SK-N-SH (cell line): ENCODE measurements at regions not wholly inside any gene's neighbourhood (a gene's known extent, or its start where the extent isn't known, plus 50 kb on each side); places are given as distances from the start of the nearest gene placed in this dataset.

Experiments used
- CTCF ChIA-PET: fragments of 300-600, 350-600 bp; formaldehyde crosslinking; extraction: SDS; loops from one replicate; lab custom pipeline; 2021; lab: Yijun Ruan, JAX
- POLR2A ChIA-PET: fragments of 350-600 bp; sonication (Branson Sonifier 250); formaldehyde crosslinking; extraction: SDS; loops from one replicate; lab custom pipeline; 2020; ENCODE audit warnings: antibody characterized with exemption, inconsistent platforms; lab: Yijun Ruan, JAX
- DNase-seq: peaks from one replicate; pipeline ENCODE4 v3.0.0; 2012
- H2AFZ ChIP-seq: fragments of 200-600 bp; sonication (generic); 2 replicates; pipeline ENCODE4 v1.8.1; 2016; ENCODE audit warnings: antibody characterized with exemption, mild to moderate bottlenecking, low read depth
- H3F3A ChIP-seq: fragments of 200-600 bp; sonication (generic); replicated peaks from 2 replicates; pipeline ENCODE3; 2016; ENCODE audit warnings: antibody characterized with exemption, mild to moderate bottlenecking; ENCODE audit not compliant: insufficient read depth
- H3K27ac ChIP-seq, 2 experiments: fragments of 200-500 bp in 1 of 2; fragments of 200-600 bp in 1 of 2; sonication (Bioruptor generic) in 1 of 2; sonication (generic), shearing (Covaris generic) in 1 of 2; 2 replicates each; pipeline versions ENCODE4 v1.5.1 to v1.6.1; 2014 to 2016; ENCODE audit warnings: low read depth in 2 of 2, inconsistent platforms in 1 of 2, low read length in 1 of 2, mild to moderate bottlenecking in 1 of 2, mixed read lengths in 1 of 2
- H3K27me3 ChIP-seq: fragments of 200-600 bp; sonication (generic), shearing (Covaris generic); 2 replicates; pipeline ENCODE4 v1.6.1; 2016; ENCODE audit warnings: mixed run types; ENCODE audit not compliant: insufficient read depth
- H3K36me3 ChIP-seq, 2 experiments: fragments of 200-500 bp in 1 of 2; fragments of 200-600 bp in 1 of 2; sonication (Bioruptor generic) in 1 of 2; sonication (generic) in 1 of 2; replicated peaks in 1 of 2; 2 replicates each; pipeline versions ENCODE3 to v1.5.1; 2014 to 2016; ENCODE audit warnings: low read length in 1 of 2, mild to moderate bottlenecking in 1 of 2; ENCODE audit not compliant: insufficient read depth in 2 of 2, control insufficient read depth in 1 of 2
- H3K4me1 ChIP-seq, 2 experiments: fragments of 200-500 bp in 1 of 2; fragments of 200-600 bp in 1 of 2; sonication (Bioruptor generic) in 1 of 2; sonication (generic), shearing (Covaris generic) in 1 of 2; 2 replicates each; pipeline versions ENCODE4 v1.5.1 to v1.6.1; 2014 to 2016; ENCODE audit warnings: low read depth in 1 of 2, low read length in 1 of 2, mixed run types in 1 of 2; ENCODE audit not compliant: insufficient read depth in 2 of 2, control insufficient read depth in 1 of 2
- H3K4me2 ChIP-seq: fragments of 200-600 bp; sonication (generic), shearing (Covaris generic); 2 replicates; pipeline ENCODE4 v1.6.1; 2017; ENCODE audit warnings: mixed run types
- H3K4me3 ChIP-seq, 2 experiments: fragments of 200-500 bp in 1 of 2; fragments of 200-600 bp in 1 of 2; sonication (Bioruptor generic) in 1 of 2; sonication (generic), shearing (Covaris generic) in 1 of 2; 2 replicates each; pipeline versions ENCODE4 v1.5.1 to v1.8.1; 2014 to 2016; ENCODE audit warnings: low read depth in 2 of 2, inconsistent platforms in 1 of 2, low read length in 1 of 2, mild to moderate bottlenecking in 1 of 2, mixed read lengths in 1 of 2, moderate library complexity in 1 of 2
- H3K79me2 ChIP-seq: fragments of 200-600 bp; sonication (generic); 2 replicates; pipeline ENCODE4 v1.8.1; 2017; ENCODE audit warnings: mild to moderate bottlenecking; ENCODE audit not compliant: insufficient read depth
- H3K9ac ChIP-seq: fragments of 200-600 bp; sonication (generic); 2 replicates; pipeline ENCODE4 v1.6.1; 2017; ENCODE audit warnings: mixed run types
- H3K9me2 ChIP-seq: fragments of 200-600 bp; sonication (generic); 2 replicates; pipeline ENCODE4 v1.6.1; 2017; ENCODE audit warnings: mixed run types
- H3K9me3 ChIP-seq: fragments of 200-600 bp; sonication (generic); 2 replicates; pipeline ENCODE4 v1.6.1; 2017; ENCODE audit warnings: mixed run types, mild to moderate bottlenecking, moderate library complexity
- H4K20me1 ChIP-seq: fragments of 200-600 bp; sonication (generic); 2 replicates; pipeline ENCODE4 v1.6.1; 2017; ENCODE audit warnings: mild to moderate bottlenecking, mixed run types; ENCODE audit not compliant: insufficient read depth
- CTCF ChIP-seq: fragments of 200-600 bp; sonication (generic); IDR thresholded peaks from 2 replicates; pipeline ENCODE4 v1.6.1; 2017; ENCODE audit warnings: antibody characterized with exemption, mild to moderate bottlenecking, moderate library complexity
- ELF1 ChIP-seq: IDR thresholded peaks from 2 replicates; pipeline ENCODE4 v1.4.0; 2012
- EP300 ChIP-seq, 2 experiments: IDR thresholded peaks; 2 replicates each; pipeline versions ENCODE4 v1.4.0 to v1.6.1; 2012; ENCODE audit warnings: borderline replicate concordance in 1 of 2, low read depth in 1 of 2, low read length in 1 of 2
- EZH2phosphoT487 ChIP-seq: fragments of 200-600 bp; sonication (generic); IDR thresholded peaks from 2 replicates; pipeline ENCODE4 v1.6.1; 2017; ENCODE audit warnings: low read depth, mixed run types, mild to moderate bottlenecking, antibody characterized with exemption, moderate library complexity, borderline replicate concordance
- GABPA ChIP-seq: IDR thresholded peaks from 2 replicates; pipeline ENCODE4 v1.4.0; 2012; ENCODE audit warnings: low read depth, mild to moderate bottlenecking
- GATA2 ChIP-seq: sonication (generic); formaldehyde crosslinking; IDR thresholded peaks from 2 replicates; pipeline ENCODE4 v1.5.0; 2020; ENCODE audit warnings: mild to moderate bottlenecking, missing genetic modification reagents
- IRF3 ChIP-seq: fragments of 150-350 bp; IDR thresholded peaks from 2 replicates; pipeline ENCODE4 v1.6.1; 2016; ENCODE audit warnings: mild to moderate bottlenecking, low read depth, low read length
- MAX ChIP-seq: IDR thresholded peaks from 2 replicates; pipeline ENCODE4 v1.4.0; 2012; ENCODE audit warnings: low read depth
- MXI1 ChIP-seq: IDR thresholded peaks from 2 replicates; pipeline ENCODE4 v1.6.1; 2012; ENCODE audit warnings: mild to moderate bottlenecking, low read depth, low read length, improper control_type of control experiment
- RFX5 ChIP-seq: IDR thresholded peaks from 2 replicates; pipeline ENCODE4 v1.6.1; 2012; ENCODE audit warnings: mild to moderate bottlenecking, improper control_type of control experiment, low read length
- RXRA ChIP-seq: IDR thresholded peaks from 2 replicates; pipeline ENCODE4 v1.4.0; 2012; ENCODE audit warnings: low read depth, mild to moderate bottlenecking, borderline replicate concordance
- SIN3A ChIP-seq: IDR thresholded peaks from 2 replicates; pipeline ENCODE4 v1.6.1; 2012; ENCODE audit warnings: low read depth, mild to moderate bottlenecking, low read length, moderate library complexity, borderline replicate concordance
- TCF12 ChIP-seq: IDR thresholded peaks from 2 replicates; pipeline ENCODE4 v1.4.0; 2012
- USF1 ChIP-seq: IDR thresholded peaks from 2 replicates; pipeline ENCODE4 v1.4.0; 2012; ENCODE audit warnings: low read depth, borderline replicate concordance
- USF2 ChIP-seq: fragments of 150-350 bp; IDR thresholded peaks from 2 replicates; pipeline ENCODE4 v1.6.1; 2017; ENCODE audit warnings: antibody characterized with exemption, low read length, low read depth, borderline replicate concordance
- ZBTB33 ChIP-seq: IDR thresholded peaks from 2 replicates; pipeline ENCODE4 v1.4.0; 2012; ENCODE audit warnings: low read depth, borderline replicate concordance

GRCh38 chr3:113142476-113142875 is 68.9 kb upstream of the BOC start:
- no peak overlapping the region for H2AFZ ChIP-seq
- H3K9ac ChIP-seq, result no peak overlapping the region
- no peaks in the 10 kb centered on the region for H3K36me3 ChIP-seq
- H3K4me1 ChIP-seq, result peaks cover 0 to 8% of the 10 kb centered on the region in 2 experiments; a peak in 2 of 4 replicates
- H3K9me2 ChIP-seq, result no peaks in the 10 kb centered on the region
- H4K20me1 ChIP-seq, result no peaks in the 10 kb centered on the region
- H3K9me3 ChIP-seq, result peaks cover 4% of the 10 kb centered on the region; the same call in 1 of the 2 replicates
- CTCF ChIA-PET, result interaction anchor here (0.9 to 2.7 kb wide), 2 partner anchors 91 to 146 kb away, joined by 3 to 10 read pairs; no protein-coding TSS in a partner anchor
- H3K4me2 ChIP-seq, result no peak overlapping the region
- DNase-seq, result no peak
- no peaks in the 10 kb centered on the region for H3K79me2 ChIP-seq
- POLR2A ChIA-PET, result no interaction called here
- H3K27me3 ChIP-seq, result no peaks in the 10 kb centered on the region
- no peaks in the 10 kb centered on the region for H3F3A ChIP-seq
- H3K27ac ChIP-seq, result no peak overlapping the region
- TF ChIP-seq IRF3 (no peak), CTCF (no peak), SIN3A (no peak), USF2 (no peak), EP300 (IDR thresholded peaks at IDR 0.05; ENCODE audit: borderline replicate concordance in 1 of 2, low read depth in 1 of 2, low read length in 1 of 2) (no peak), TCF12 (no peak), GATA2 (CRISPR knock-in tag) (no peak), RXRA (no peak), ELF1 (no peak), ZBTB33 (no peak), MAX (no peak), USF1 (no peak), GABPA (no peak), EZH2phosphoT487 (no peak), MXI1 (no peak), RFX5 (no peak)
- H3K4me3 ChIP-seq, result no peak overlapping the region
